ENCODE measurements at regions not wholly inside any gene's neighbourhood (a gene's known extent, or its start where the extent isn't known, plus 50 kb on each side); places are given as distances from the start of the nearest gene placed in this dataset.

- TF ChIP-seq HDAC2 (IDR thresholded peaks at IDR 0.05; ENCODE audit: borderline replicate concordance in 1 of 2, low read depth in 2 of 2, low read length in 2 of 2) (peak in 1 of 2 experiments; percentile 85; a peak in 1 of 4 replicates), RAD21 (IDR thresholded peaks at IDR 0.05 in 1 of 2, conservative IDR thresholded peaks at IDR 0.05 in 1 of 2; ENCODE audit: low read depth in 2 of 2, low read length in 2 of 2) (peak in 1 of 2 experiments; percentile 12; a peak in 1 of 4 replicates), YY1 (IDR thresholded peaks at IDR 0.05; ENCODE audit: low read depth, low read length) (peak; percentile 41; the same call in 1 of the 2 replicates), GTF2F1 (IDR thresholded peaks at IDR 0.05; ENCODE audit: borderline replicate concordance, low read depth, low read length) (no peak)
Measured at GRCh38 chr18:51654488-51655326, 457.2 kb upstream of the MEX3C start (continued).
